NCI-H2196 (cell line): ENCODE measurements at regions not wholly inside any gene's neighbourhood (a gene's known extent, or its start where the extent isn't known, plus 50 kb on each side); places are given as distances from the start of the nearest gene placed in this dataset.

Source experiments
- DNase-seq: peaks from one replicate; lab custom pipeline; 2025; ENCODE audit not compliant: unreplicated experiment; lab: John Stamatoyannopoulos, UW

DNA sequence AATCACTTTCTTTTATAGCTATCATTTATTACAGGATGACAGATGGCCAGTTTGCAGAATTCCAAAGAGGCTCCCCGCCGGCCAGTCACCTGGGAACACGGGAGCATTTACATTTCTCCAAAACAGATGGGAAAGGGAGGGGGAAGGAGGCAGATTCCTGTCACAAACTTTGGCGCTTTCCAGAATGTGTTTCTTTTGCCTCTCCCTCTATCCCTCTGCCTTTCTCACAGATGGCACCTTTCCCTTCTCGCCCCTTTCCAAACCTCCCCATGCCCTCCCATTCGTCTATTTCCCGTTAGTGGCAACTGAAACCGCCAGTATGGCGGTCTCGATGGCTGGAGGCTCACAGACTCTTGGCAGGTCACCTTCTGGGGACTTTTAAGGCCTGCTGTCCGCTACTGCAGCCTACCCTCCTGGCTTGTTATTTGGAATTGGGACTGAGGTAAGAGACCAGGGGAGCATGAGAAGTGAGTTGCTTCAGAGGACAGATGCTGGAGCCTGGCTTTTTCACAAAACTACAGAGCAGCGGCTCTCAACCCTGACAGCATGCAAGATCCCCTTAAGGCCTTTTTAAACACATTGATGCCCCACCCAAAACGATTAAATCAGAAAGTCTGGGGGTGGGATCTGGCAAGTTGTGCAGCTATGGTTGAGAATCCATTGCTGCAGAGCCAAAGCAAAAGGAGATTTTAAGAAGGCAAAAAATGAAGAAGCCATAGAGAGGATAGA lies 161.5 kb upstream of the VASH1 start:
- no peak for DNase-seq

DNA sequence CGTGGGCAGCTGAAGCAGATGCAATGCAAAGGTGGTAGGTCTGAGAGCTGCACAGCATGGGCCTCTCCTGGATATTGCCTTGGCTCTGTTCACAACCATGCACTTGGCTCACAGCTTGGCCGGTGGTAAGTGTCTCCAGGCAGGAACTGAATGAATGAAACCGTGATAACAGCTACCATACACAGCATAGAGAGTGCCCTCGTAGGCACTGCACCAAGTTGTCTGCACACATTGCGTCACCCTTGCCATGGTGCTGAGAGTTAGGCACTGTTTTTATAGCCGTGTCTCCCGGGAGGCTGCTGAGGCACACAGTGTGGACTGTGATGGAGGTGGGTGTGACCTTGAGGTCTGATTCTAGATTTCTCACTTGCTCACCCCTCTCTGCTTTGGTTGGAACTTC lies 157.6 kb upstream of the VASH1 start:
- no peak for DNase-seq

DNA sequence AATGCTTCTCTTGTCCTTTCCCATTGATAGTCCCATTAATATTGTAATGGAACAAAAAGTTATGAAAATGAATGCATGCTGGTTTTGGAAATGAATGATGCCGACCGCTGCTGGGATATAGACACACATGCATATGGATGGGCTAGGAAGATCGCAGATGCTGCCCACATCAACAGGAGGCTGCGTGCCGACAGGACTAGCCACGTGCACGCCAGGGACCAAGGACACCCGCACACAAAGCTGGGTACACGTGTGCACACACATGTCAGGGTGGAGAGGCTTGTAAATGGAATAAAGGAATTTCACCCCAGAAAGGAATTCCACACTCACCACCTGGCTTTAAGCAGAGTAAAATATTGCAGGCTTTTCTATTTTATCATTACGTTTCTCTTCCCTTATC lies 153.8 kb upstream of the VASH1 start:
- DNase-seq, result no peak

DNA sequence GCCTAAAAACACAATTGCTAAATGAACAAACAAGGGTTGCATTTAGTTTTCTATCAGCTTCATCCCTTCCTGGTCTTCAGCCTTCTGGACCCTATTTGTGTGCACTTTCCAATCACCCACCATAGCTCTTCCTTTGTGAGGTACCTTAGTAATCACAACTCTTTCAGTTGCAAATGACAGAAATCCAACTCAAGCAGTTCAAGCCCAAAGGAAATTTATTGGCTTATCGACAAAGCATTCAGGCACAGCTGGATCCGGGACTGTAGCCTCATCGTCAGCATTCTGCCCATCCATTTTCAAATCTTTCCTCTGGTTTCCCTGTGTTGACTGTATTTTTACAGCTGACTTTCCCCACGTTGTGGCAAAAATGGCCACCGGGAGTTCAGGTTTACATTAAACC lies 148.6 kb upstream of the VASH1 start:
- no peak for DNase-seq

DNA sequence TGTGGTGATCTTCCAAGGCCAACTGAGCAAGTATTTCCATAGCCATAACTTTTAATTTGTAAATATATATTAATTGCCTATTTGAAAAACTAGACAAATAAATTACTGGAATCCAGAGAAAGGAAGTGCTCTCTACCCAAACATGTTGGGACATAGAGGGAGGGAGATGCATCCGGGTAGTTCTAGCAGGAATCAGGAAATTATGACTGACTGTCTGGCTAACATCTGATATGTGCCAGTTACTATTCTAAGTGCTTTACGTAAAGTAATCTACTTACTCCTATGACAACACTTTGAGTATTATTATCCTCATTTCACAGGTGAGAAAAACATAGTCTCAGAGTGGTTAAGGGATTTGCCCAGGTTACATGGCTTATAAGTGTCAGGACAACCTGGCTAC lies 147.7 kb upstream of the VASH1 start:
- no peak for DNase-seq

DNA sequence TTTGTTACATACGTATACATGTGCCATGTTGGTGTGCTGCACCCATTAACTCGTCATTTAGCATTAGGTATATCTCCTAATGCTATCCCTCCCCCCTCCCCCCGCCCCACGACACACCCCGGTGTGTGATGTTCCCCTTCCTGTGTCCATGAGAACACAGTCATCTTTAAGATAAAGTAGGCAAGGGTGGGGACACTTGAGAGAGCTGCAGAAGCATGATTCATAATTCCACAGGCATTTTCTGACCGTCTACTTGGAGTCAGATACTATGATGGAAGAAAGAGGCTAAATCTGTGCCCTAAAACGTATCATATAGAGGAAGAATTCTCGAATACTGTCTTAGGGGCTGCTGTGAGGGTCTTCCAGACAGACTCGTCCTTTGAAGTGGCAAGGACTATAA lies 145.9 kb upstream of the VASH1 start:
- DNase-seq, result no peak

DNA sequence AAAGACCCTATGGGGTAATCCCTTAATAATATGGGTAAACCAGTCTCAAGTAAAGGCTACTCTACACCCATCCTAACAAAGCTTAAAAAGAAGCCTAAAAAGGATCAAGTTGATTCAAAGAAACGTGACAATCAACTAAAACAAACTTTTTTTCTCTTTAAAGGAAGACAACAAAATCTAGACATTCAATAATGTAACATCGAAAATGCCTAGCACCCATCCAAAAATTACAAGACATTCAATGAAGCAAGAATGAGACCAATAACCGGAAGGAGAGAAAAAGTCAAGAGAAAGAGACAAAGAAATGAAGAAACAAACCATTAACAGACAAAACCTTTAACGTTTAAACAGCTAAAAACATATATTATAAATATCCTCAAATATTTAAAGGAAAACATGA lies 143.8 kb upstream of the VASH1 start:
- no peak for DNase-seq

DNA sequence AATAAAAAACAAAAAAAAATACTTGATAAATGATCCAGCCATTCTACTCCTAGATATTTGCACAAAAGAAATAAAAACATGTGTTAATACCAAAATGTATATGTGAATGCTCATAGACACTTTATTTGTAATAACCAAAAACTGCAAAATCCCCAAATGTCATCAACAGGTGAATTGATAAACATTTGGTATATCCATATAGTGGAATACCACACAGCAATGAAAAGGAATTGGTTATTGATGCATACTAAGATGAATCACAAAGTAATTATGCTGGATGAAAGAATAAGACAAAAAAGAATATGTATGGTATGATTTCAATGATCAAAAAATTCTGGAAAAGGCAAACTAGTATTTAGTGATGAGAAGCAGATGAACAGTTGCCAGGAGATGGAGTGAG lies 124.7 kb upstream of the VASH1 start:
- DNase-seq, result no peak

DNA sequence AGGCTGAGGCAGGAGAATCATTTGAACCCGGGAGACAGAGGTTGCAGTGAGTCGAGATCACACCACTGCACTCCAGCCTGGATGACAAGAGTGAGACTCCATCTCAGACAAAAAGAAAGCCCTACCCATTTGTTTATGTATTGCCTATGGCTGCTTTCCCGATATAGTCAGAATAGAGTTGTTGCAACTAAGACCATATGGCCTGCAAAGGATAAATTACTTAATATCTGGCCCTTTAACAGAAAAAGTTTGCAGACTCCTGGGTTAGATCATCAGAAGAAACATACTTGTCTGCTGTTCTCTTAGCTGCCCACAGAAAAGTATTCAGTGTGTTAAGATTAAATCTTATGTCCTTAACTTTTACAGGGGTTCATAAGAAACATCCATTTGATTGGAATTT lies 122.4 kb upstream of the VASH1 start:
- no peak for DNase-seq

DNA sequence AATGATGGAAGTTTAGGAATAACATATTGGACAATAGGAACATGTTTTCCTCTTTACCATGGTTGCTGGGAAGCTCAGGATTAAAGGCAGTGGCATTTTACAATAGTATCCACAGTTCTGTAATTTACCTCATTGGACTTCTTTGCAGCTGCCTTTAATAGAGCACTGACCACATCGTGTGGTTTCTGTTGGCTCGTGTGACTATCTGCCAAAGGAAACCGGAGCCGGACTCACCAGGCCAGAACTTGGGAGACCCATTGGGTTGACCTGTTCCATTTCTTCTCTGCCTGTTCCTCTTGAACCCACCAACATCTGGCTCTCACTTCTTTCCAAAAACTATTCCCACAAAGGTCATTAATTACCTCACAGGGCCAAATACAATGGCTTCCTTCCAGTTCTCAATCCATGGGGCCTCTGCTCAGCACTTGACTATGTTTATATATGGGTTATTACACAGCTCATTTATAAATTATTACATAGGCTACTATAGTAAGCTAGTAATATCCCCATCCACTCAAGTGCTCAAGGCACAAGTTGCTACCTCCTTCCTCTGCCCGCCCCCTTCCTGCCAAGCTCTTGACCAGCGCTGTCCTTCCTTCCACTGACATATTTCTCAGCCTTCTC lies 121.5 kb upstream of the VASH1 start:
- no peak for DNase-seq

DNA sequence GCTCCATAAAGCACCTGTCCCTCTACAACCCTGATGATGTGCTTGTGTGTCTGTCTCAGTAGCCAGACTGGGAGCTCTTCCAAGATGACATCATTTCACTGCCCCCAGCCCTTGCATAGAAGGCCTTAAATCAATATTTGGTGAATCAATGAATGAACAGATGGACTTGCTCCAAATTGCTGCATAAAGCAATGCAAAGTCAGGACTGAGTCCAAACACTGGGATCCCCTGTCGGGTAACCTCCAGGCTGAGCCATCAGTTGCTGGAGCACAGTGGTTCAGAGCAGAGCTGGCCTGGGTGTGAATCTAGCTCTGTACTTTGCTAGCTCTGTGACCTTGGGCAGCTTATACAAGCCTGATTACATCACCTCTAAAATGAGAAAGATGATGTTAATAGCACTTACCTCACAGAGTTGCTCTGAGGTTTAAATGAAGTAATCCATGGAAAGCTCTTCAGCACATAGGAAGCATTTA lies 120.3 kb upstream of the VASH1 start:
- peak; percentile 22 for DNase-seq

DNA sequence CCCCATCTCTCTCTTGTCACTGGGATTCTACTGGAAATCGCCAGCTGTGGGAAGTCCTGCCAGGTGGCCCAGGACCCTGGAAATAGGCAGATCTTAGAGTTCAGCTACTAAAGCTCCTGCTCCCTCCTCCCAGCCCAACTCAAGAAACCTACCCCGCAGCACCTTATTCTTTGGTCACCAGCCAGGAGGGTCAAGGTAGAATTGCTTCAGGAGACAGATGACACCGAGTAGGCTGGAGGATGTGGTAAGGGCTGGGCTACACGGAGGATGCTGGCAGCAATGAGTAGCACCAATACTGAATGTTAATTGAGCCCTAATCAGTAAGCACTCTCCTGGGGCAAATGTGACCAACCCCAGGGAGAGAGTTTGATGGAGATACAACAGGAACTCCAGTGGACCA lies 119.7 kb upstream of the VASH1 start:
- DNase-seq, result no peak

DNA sequence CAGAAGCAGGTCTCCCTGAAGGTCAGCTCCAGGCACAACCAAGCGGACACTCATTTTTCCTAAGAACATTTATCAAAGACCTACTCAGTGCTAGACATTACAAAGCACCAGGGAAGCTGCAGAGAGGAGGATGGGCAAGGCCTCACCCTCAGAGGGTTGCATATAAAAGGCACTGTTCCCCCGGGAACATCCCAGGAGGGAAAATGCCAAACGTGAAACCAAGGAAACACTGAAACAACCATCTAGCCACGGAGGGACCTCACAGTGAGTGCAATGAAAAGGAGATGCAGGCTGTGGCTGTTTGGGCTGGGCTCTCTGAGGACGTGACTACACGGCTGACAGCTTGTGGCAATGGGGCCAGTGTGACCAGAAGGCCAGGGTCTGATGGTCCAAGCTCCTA lies 117.4 kb upstream of the VASH1 start:
- no peak for DNase-seq

DNA sequence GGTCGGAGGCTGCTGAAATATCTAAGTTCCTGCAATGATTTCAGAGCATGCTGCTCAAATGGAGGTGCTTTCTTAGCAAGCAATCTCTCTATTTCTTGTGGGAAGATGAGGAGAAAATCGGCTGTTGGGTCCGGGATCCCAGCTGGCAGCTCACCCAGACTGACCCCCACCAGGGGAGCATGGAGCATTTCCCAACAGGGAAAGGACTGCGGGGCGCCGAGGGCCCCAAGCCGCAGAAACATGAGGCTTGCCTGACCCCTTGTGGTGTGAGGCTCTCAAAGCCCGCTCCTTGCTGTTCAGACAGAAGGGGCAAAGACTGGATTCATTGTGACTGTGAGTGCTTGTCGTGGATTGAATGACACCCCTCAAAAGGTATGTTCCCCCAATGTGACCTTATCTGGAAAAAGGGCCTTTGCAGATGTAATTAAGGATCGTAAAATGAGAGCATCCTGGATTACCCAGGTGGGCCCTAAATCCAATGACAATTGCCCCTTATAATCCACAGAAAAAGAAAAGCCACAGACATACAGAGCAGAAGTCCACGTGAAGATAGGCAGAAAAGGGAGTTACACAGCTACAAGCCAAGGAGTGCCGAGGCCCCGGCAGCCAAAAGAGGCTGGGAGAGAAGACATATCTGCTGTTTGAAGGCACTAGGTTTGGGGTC lies 116.3 kb upstream of the VASH1 start:
- peak; percentile 50 for DNase-seq

DNA sequence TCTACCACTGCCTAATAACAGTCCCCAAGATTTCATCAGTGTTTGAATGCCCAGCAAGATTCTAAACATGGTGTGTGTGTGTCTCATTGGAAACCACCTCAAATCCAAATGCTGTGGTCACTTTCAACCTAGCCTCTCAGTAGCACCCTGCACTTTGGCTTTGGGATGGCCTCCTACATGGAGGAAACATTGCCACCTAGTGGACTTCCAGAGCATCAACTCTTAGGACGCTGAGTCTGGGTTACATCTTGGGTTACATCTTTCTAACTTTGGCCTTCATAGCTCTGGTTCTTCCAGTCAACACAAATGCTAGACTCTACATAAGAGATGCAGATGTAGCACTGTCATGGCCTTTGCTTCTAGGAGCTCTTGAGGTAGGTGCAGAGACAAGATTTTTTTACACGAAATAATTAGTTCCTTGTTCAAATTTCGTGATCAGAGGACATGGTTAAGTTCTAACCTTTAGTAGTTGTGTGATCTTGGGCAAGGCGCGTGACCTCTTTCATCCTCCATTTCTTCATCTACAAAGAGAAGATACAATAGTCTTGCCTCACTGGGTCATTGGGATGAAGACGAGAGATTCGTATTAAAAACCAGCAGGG lies 113.5 kb upstream of the VASH1 start:
- peak; percentile 57 for DNase-seq

DNA sequence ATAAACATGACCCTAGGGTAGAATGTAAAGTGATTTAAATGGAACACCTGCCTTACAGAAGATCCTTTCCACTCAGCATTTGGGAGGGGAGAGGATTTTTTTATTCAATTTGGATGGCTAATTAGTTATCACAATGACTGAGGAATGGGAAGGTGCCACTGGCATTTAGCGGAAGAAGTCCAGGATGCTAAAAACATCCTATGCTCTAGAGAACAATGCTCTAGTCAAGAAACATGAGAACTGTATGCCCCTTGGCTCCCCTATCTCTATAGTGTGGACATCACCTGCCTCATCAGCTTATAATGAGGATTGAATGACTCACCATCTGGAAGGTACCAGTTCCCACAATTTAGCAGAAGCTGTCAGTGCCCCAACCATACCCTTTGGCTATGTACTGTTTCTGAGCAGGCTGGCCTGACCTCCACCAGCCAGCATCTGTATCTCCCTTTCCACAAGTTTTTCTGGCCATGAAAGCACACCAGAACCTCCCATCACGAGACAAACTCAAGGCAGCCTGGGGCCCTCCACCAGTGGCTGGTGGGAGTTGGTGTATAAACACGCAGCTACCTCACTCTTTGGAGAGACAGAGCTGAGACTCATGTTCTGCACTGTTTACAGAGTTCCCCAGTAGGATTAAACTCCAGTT lies 109.7 kb upstream of the VASH1 start:
- DNase-seq, result no peak

DNA sequence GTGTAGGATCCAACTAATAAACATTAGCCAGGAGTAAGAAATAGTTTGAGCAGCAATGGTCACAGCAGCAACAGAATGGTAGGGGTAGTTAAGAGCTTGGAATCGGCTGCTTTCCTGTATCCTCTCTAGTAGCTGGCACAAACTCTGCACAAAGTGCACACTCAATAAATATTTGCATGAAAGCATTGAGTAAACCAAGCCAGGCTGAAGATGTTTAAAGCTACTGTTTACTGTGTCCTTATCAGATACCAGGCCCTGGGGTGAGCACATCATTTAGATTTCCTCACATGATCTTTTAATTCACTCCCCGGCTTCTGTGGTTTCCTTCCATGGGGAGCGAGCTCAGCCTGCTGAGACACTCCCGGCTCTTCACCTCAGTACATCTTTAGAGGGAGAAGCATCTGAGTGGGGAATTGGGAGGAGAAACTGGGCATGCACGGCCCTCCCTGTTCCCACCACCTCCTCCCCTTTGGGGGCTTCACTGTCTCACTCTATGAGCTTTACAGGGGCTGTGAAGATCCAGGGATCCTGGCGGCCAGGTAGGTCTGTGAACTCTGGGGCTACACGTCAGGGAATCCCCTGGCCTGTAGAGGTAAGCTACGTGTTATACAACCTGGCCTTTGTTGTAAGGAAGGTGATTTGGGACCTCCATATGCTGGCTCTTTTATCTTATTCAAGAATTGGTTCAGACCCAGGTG lies 107.2 kb upstream of the VASH1 start:
- DNase-seq, result peak; percentile 23

DNA sequence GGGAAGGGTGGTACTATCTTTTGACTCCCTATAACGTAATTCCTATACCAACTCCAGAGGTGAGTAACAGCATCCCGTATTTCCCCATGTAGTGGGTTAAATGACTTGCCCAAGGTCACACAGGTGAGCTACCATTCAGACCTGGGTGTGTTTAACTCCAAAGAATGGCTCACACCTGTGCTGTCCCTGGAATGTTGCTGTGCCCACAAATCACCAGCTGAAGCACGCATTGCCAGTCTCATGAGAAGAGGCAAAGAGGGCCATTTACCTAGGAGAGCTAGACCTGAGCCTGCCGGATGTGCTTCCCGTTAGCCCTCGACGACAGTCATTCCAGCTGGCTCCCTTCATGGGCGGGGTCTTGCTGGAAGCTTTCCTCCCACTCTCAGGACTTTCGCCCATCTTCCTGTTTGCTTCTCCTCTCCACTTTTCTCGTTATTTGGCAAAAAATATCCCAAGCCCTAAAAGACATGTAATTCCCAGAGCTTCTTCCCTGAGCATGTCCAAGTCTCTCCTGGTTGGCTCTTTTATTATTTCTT lies 106.6 kb upstream of the VASH1 start:
- no peak for DNase-seq

DNA sequence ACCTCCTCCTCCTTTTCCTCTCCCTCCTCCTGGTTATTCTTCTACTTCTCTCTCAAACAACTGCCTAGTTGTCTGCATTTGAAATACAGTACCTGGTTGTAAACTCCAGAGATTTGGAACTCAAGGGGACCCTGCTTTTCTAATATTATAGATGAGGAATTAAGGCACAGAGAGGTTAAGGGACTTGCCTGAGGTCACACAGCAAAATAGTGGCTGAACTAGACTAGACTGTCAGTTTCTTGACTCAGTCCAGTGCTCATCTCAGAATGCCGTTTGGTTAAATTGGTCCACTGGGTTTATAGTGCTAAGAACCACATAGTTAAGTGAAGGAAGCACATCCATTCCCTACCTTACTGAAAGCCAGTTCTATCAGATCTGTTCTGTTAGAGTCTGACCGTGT lies 105.9 kb upstream of the VASH1 start:
- DNase-seq, result no peak

DNA sequence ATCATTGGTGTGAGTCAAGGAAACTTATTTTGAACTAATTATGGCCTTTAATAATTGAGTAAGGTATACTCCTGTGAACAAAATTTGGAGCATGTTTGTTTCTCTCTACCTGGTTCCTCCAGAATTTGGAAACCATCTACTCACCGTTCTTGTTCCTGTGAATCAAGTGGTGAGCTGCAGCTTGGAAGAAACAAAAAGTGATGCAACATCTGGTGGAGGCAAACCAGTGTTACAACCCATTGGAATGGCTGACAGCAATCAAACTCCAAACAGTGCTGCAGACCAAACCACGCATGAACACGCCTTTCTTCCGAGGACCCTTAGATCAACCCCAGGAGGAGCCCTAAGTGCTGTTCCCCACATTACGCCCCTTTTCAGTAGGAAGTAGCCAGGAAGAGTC lies 104.7 kb upstream of the VASH1 start:
- no peak for DNase-seq

DNA sequence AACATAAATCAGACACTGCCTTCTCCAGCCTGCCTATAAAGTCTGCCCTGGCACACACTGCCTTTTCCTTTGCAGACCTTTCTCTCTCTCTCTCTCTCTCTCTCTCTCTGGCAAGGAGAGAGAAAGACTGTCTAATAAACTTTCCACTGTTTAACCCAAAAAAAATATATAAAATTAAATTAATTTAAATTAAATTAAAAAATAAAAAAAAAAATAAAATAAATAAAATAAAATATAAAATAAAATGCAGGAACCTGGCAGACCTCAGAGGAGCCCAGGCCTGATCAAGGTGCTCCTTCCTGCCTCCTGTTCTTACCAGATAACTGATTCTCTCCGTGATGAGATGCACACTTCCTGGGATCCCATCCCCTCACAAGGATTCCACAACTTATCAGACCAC lies 103.9 kb upstream of the VASH1 start:
- no peak for DNase-seq
